Endodermal cell (in vitro differentiated cells): ENCODE measurements at regions not wholly inside any gene's neighbourhood (a gene's known extent, or its start where the extent isn't known, plus 50 kb on each side); places are given as distances from the start of the nearest gene placed in this dataset.

ENCODE experiments used
- DNase-seq: peaks from one replicate; pipeline ENCODE4 v3.0.0-alpha.2; 2017
- H3K27ac ChIP-seq: 2 replicates; pipeline ENCODE4 v1.5.1; 2013; ENCODE audit warnings: mild to moderate bottlenecking, low read depth, low read length, moderate library complexity
- H3K27me3 ChIP-seq: 2 replicates; pipeline ENCODE4 v1.6.1; 2013; ENCODE audit warnings: mild to moderate bottlenecking, low read length, moderate library complexity; ENCODE audit not compliant: insufficient read depth, control insufficient read depth, poor library complexity, severe bottlenecking
- H3K36me3 ChIP-seq: 2 replicates; pipeline ENCODE4 v1.7.0; 2013; ENCODE audit warnings: mild to moderate bottlenecking, low read length, moderate library complexity; ENCODE audit not compliant: control insufficient read depth, insufficient read depth
- H3K4me1 ChIP-seq: one replicate; pipeline ENCODE4 v1.7.0; 2013; ENCODE audit warnings: low read length; ENCODE audit not compliant: control insufficient read depth, insufficient read depth
- H3K4me3 ChIP-seq: 2 replicates; pipeline ENCODE4 v1.5.1; 2013; ENCODE audit warnings: mild to moderate bottlenecking, low read length, moderate library complexity
- H3K9ac ChIP-seq: 2 replicates; pipeline ENCODE4 v1.6.1; 2013; ENCODE audit warnings: mild to moderate bottlenecking, low read length, moderate library complexity; ENCODE audit not compliant: poor library complexity, severe bottlenecking; ENCODE audit errors: extremely low read depth
- H3K9me3 ChIP-seq: 2 replicates; pipeline ENCODE4 v1.6.1; 2013; ENCODE audit warnings: mild to moderate bottlenecking, low read length, moderate library complexity; ENCODE audit not compliant: control insufficient read depth
- H3K27ac Mint-ChIP-seq: 2 replicates; pipeline ENCODE4 v1.8.0; 2020; ENCODE audit warnings: mixed read lengths
- H3K27me3 Mint-ChIP-seq: 2 replicates; pipeline ENCODE4 v1.8.0; 2021; ENCODE audit warnings: mild to moderate bottlenecking, mixed read lengths; ENCODE audit not compliant: insufficient read depth
- H3K36me3 Mint-ChIP-seq: 2 replicates; pipeline ENCODE4 v1.8.0; 2020; ENCODE audit warnings: low read depth, mixed read lengths
- H3K4me1 Mint-ChIP-seq: 2 replicates; pipeline ENCODE4 v1.8.0; 2020; ENCODE audit warnings: mixed read lengths
- H3K4me3 Mint-ChIP-seq: 2 replicates; pipeline ENCODE4 v1.8.0; 2020; ENCODE audit warnings: mild to moderate bottlenecking, moderate library complexity, mixed read lengths
- H3K9me3 Mint-ChIP-seq: 2 replicates; pipeline ENCODE4 v1.8.0; 2020; ENCODE audit warnings: mild to moderate bottlenecking, mixed read lengths
- WGBS, 2 experiments: methylation state at CpG; one replicate each; pipeline versions ENCODE4 v1.1.5 to v1.1.7; 2013; ENCODE audit warnings: missing lambda C conversion rate in 2 of 2, mixed read lengths in 1 of 2; ENCODE audit not compliant: insufficient coverage in 1 of 2, insufficient read length in 1 of 2; 5-methylcytosine and 5-hydroxymethylcytosine counted together
- TF ChIP-seq, protein P1 (sequence below): fragments of 200-600 bp; sonication (generic); conservative IDR thresholded peaks from 2 replicates; pipeline ENCODE4 v1.5.0; 2021; ENCODE audit warnings: antibody characterized with exemption, mild to moderate bottlenecking

DNA sequence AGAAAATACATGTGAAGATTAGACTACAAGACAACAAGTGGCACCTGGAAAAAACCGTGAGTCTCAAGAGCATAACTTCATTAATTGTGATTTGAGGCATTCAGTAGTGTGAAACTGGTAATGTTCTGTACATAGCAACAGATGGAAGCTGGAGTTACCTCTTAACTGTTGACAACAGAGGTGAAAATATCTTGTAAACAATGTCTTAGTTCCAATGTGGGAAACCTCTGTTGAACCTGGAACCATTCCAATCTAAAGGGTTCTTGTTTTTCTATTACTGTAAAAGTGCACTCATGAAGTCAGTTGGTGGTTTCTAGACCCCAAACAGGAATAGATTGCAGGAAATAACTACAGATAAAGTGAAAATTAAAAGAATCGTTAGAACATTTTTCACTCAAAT, 728.4 kb downstream of the SLITRK1 start:
- no peaks in the 10 kb centered on the region for H3K9me3 ChIP-seq
- WGBS, 2 experiments: 93 to 100% methylated on average over 2 of the region's 2 CpGs
- no peak overlapping the region for H3K9ac ChIP-seq
- no peak overlapping the region for H3K27ac ChIP-seq
- no peak overlapping the region for H3K4me3 ChIP-seq
- no peaks in the 10 kb centered on the region for H3K36me3 ChIP-seq
- H3K4me1 ChIP-seq: no peaks in the 10 kb centered on the region
- no peaks in the 10 kb centered on the region for H3K27me3 ChIP-seq
- no peaks in the 10 kb centered on the region for H3K4me1 Mint-ChIP-seq
- DNase-seq: no peak
- no peaks in the 10 kb centered on the region for H3K27me3 Mint-ChIP-seq
- H3K9me3 Mint-ChIP-seq: no peaks in the 10 kb centered on the region
- H3K4me3 Mint-ChIP-seq: no peak overlapping the region
- TF ChIP-seq, protein P1, sequence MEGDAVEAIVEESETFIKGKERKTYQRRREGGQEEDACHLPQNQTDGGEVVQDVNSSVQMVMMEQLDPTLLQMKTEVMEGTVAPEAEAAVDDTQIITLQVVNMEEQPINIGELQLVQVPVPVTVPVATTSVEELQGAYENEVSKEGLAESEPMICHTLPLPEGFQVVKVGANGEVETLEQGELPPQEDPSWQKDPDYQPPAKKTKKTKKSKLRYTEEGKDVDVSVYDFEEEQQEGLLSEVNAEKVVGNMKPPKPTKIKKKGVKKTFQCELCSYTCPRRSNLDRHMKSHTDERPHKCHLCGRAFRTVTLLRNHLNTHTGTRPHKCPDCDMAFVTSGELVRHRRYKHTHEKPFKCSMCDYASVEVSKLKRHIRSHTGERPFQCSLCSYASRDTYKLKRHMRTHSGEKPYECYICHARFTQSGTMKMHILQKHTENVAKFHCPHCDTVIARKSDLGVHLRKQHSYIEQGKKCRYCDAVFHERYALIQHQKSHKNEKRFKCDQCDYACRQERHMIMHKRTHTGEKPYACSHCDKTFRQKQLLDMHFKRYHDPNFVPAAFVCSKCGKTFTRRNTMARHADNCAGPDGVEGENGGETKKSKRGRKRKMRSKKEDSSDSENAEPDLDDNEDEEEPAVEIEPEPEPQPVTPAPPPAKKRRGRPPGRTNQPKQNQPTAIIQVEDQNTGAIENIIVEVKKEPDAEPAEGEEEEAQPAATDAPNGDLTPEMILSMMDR: no peak
- no peak overlapping the region for H3K27ac Mint-ChIP-seq
- H3K36me3 Mint-ChIP-seq: no peaks in the 10 kb centered on the region

- Histone ChIP-seq H3K9ac (no peak overlapping the region), H3K4me3 (no peak overlapping the region), H3K9me3 (no peaks in the 10 kb centered on the region), H3K36me3 (no peaks in the 10 kb centered on the region), H3K27ac (no peak overlapping the region), H3K27me3 (no peaks in the 10 kb centered on the region), H3K4me1 (no peaks in the 10 kb centered on the region)
- no peak overlapping the region for H3K4me3 Mint-ChIP-seq
- TF ChIP-seq, protein P1: no peak
- no peaks in the 10 kb centered on the region for H3K27me3 Mint-ChIP-seq
- no peaks in the 10 kb centered on the region for H3K4me1 Mint-ChIP-seq
- H3K9me3 Mint-ChIP-seq: no peaks in the 10 kb centered on the region
- DNase-seq: no peak
- WGBS, 2 experiments: 100% methylated on average over 1 of the region's 1 CpG; no CpG with 5 or more reads in 1 of the 2 experiments
- H3K27ac Mint-ChIP-seq: no peak overlapping the region
- no peaks in the 10 kb centered on the region for H3K36me3 Mint-ChIP-seq
Observed at GRCh38 chr13:83151308-83151660, 731.0 kb downstream of the SLITRK1 start.

DNA sequence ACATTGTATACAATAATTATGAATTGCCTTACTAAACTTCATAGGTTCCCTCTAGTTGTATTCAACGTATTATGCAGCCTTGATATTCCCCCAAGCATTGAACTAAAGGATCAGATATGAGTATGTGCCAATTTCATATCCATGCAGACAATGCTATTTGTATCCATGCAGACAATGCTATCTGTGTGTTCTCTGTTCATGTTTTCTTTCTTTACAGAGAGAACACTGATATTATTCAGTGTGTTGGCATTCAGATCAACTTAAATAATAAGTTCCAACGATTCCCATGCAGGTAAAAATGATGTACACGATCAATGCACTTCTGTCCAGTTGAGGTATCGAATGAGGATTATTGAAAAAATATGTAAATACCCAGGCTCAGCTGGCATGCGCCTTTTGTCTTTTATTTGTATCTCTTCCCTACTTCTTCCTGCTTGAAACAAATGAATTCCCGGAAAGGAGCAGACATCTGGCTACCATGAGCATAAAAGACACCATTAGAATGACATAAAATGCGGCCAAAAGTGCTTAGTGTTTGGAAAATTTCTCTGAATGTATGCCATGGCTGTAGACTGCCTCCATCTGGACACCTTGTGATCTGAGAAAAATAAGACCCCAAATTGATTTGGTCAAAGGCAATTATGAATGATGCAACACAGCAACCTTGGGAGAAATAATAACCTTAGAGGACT, 731.5 kb downstream of the SLITRK1 start:
- Mint-ChIP-seq H3K27me3 (no peaks in the 10 kb centered on the region), H3K9me3 (no peaks in the 10 kb centered on the region), H3K4me1 (no peaks in the 10 kb centered on the region), H3K4me3 (no peak overlapping the region), H3K27ac (no peak overlapping the region), H3K36me3 (no peaks in the 10 kb centered on the region)
- no peak overlapping the region for H3K4me3 ChIP-seq
- no peak overlapping the region for H3K27ac ChIP-seq
- no peaks in the 10 kb centered on the region for H3K27me3 ChIP-seq
- DNase-seq: no peak
- H3K36me3 ChIP-seq: no peaks in the 10 kb centered on the region
- 88 to 100% methylated on average over 4 to 7 of the region's 7 CpGs for WGBS, 2 experiments
- H3K9ac ChIP-seq: no peak overlapping the region
- no peaks in the 10 kb centered on the region for H3K9me3 ChIP-seq
- H3K4me1 ChIP-seq: no peaks in the 10 kb centered on the region
- TF ChIP-seq, protein P1: peak; percentile 26
